Stimulated activated CD4-positive, alpha-beta T cell treated with anti-CD3 and anti-CD28 coated beads, Interleukin-12 subunit alpha, Interleukin-12 subunit beta, amount 100 ng/mL, for 24 hours (primary cell): ENCODE measurements at regions not wholly inside any gene's neighbourhood (a gene's known extent, or its start where the extent isn't known, plus 50 kb on each side); places are given as distances from the start of the nearest gene placed in this dataset.

Experiments
- DNase-seq, 2 experiments: peaks; one replicate each; pipeline ENCODE4 v3.0.0-alpha.2; 2020; ENCODE audit warnings: low read depth in 2 of 2

DNA sequence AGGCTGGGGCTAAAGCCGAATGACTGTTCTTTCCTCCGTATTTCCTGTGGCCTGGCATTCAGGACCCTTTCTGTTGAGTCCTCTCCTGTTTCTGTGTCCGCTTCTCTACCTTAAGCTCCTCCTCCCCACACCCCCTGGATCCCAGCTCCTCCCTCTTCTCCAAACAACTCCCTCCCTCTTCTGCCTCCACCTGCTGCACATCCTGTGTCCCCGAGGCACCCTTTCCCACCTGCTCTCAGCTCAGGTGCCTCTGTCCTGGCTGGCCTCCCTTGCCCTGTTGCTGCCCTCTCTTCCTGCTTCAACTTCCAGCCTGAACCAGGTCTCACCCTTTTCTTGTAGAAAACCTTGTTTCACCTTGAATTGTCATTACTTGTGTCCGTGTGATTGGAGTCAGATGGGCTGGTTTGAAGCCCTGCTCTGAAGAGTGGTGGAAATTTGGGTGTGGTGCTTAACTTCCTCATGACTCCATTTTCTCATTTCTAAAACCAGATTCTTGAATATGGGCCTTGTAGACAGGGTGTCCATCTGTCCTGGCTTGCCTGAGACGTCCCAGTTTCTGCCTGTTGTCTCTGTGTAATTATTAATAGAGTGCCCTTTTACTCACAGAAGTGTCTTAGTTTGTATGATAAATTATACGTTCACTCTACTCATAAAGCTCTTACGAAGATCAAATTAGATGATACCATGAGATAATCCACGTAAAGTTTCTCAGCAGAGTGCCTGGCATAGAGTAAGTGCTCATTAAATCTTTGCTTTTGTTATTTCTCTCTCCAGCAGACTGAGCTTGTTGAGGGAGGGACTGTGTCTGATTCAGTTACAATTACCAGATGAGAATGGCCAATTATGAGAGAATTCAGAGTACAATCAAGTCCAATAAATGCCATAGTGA, 58.9 kb upstream of the TRABD2B start:
- DNase-seq: no peak

DNA sequence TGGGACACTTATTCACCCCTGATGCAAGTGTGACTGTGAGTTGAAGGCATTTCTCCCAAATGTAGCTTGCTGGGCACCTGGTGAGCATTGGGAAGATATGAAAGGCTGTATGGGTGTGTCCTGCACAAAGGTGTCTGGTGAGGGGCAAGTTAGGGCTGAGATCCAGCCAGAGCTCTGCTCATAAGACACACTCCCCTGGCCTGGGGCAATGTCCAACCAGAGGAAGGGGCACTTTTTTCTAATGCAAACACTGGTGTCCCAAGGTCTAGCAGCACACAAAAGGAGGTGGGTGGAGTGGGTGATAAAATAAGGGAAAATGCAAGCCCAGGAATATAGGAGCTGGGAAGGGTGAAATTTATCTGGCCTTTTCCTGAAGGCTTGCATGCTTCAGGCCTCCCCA, 57.0 kb upstream of the TRABD2B start:
- DNase-seq: no peak

DNA sequence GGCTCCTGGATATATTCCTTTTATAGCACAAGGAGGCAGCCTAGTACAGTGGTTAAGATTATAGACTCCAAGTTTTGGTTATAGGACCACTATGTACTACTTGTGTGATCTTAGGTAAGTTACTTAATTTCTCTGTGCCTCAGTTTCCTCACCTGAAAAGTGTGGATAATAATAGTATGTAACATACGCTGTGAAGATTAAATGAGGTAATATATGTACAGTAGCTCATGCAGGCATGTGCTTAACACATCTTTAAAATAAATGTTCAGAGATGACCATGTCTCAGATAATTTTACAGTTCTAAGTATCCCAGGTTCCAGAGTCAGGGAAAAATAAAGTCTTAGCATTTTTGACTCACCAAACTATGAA, 55.7 kb upstream of the TRABD2B start:
- DNase-seq: no peak

DNA sequence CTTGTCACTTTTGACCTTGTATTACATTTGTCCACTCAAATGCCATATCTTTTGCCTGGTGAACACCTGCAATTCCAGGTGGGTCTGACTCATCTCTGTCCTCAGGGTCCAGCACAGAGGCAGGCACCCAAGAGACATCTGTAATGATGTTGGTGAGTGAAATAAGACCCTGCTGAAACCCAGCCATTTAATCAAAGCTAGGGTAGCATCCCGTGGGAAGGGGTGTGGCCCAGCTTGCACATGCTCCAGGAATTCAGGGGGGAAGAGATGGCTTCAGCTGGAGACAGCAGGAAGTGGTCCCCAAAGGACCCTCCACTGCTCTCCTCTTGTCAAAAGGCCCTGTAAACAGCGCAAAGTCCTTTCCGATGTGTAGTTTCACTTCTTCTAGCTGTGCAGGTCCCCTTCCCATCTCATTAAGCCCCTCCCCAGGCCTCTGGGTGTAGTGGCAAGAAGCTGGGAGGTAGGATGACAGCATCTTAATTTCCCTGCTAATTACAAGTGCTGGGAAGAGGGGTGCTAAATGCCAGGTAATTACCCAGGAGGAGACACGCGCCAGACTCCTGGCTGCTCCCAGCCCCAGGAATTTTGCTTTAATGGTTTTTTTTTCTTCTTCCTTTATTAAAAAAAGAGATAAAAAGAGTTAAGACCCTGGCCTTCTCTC, 54.4 kb upstream of the TRABD2B start:
- DNase-seq: no peak

DNA sequence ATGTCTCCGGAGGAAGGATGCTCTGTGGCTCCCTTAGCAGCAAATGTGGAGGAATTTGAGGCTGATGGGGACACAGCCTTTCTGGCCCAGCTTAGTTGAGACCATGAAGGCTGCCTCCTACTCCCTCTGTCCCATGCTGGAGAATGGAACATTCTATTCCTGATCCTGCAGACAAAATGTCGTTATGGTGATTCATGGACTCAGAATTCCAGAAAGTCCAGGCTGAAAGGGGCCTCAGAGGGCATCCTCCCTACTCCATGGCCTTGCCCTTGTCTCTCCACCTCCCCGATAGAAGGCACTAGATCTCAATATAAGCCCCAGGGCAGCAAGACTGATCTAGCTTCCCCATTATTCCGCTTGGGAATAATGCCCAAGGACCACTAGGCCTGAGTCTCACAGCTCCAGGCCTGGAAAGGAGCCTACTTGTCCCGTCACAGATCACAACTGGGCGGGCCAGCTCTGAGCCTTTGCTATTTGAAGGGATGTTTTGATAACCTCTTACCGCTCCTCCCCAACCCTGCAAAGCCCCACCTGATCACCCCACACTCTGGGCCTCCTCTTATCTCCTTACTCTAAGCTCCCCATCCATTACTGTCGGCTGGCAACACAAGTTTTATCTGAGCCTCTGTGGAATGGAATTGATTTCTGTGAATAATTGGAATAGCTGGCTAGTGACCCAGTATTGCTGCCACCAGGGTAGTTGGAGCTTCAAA, 52.8 kb upstream of the TRABD2B start:
- no peak for DNase-seq

DNA sequence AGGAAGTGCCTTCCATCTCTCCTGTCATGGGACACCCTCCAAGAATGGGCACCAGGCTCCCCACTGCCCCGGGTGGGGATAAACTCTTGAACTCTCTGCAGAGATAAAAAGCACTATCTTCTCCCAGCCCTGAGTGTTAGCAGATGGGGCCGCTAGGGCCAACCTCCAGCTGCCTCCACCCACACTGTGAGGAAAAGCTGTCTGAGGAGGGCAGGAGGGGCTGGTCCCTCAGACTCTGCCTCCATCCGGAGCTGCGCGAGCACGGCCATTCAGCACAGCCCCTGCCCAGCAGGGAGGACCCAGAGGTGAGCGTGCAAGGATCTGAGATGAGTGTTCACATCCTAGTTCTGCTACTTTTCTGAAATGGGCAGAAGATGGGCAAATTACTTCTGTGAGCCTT, 51.8 kb upstream of the TRABD2B start:
- no peak for DNase-seq

DNA sequence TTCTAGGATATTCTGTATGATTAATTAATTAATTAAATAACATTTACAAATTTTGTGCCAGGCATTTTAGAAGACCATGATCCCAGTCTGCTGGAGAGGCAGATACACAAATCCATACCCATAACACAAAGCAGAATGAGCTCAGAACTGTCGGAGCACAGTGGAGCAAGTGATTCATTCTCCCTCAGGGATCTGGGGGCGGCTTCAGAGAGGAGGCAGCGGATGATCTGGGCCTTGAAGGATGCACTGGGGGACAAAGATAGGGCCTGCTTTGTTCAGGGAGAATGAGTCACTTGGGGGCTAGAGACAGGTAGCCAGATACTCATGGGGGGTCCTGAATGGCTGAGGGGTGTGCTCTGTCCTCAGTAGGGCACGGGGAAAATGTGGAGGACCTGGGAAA, 50.9 kb upstream of the TRABD2B start:
- DNase-seq: no peak

DNA sequence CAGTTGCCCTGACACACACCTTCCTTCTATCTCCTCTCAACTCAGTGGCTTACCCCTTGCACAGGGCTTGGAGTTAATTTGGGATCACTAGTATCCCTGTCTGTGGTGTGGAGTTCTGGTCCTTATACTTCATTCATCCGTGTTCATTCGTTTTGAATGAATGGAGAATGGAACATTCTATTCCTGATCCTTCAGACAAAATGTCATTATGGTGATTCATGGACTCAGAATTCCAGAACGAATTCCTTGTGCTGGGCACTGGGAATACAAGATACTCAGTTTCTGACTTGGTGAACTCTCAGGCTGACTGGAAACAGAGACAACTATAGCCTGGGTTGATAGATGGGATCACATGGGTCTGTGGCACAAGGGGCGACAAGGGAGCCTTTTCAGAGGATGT, 49.9 kb upstream of the TRABD2B start:
- no peak for DNase-seq
